Spleen (tissue), 11 donors: ENCODE measurements at regions not wholly inside any gene's neighbourhood (a gene's known extent, or its start where the extent isn't known, plus 50 kb on each side); places are given as distances from the start of the nearest gene placed in this dataset.

Experiments used
- DNase-seq: peaks from one replicate; pipeline ENCODE4 v3.0.0-alpha.2; 2020
- H3K27ac ChIP-seq, 8 donors: fragments of 200-600 bp; sonication (generic) in 7 of 8; 1 replicate in 4 of 8; 2 replicates in 4 of 8; pipeline versions ENCODE4 v1.5.0 to v1.8.0; 2016 to 2021; ENCODE audit warnings: inconsistent platforms in 4 of 8, mild to moderate bottlenecking in 4 of 8, moderate library complexity in 1 of 8
- H3K27me3 ChIP-seq, 7 donors: fragments of 200-600 bp; sonication (generic) in 6 of 7; replicated peaks in 1 of 7; 1 replicate in 4 of 7; 2 replicates in 3 of 7; pipeline versions ENCODE4 v1.5.0 to v1.8.0; 2016 to 2021; ENCODE audit warnings: inconsistent platforms in 3 of 7, mild to moderate bottlenecking in 1 of 7
- H3K36me3 ChIP-seq, 6 donors: fragments of 200-600 bp; sonication (generic) in 5 of 6; 1 replicate in 4 of 6; 2 replicates in 2 of 6; pipeline versions ENCODE4 v1.5.0 to v1.8.0; 2016 to 2021; ENCODE audit warnings: inconsistent platforms in 2 of 6
- H3K4me1 ChIP-seq, 6 donors: fragments of 200-600 bp; sonication (generic) in 5 of 6; 1 replicate in 3 of 6; 2 replicates in 3 of 6; pipeline versions ENCODE4 v1.5.0 to v1.8.0; 2016 to 2021; ENCODE audit warnings: inconsistent platforms in 3 of 6
- H3K4me3 ChIP-seq, 8 donors: fragments of 200-600 bp; sonication (generic) in 7 of 8; 1 replicate in 4 of 8; 2 replicates in 4 of 8; pipeline versions ENCODE4 v1.5.0 to v1.8.0; 2016 to 2021; ENCODE audit warnings: inconsistent platforms in 4 of 8, mild to moderate bottlenecking in 4 of 8, moderate library complexity in 2 of 8
- H3K9me3 ChIP-seq, 8 donors: fragments of 200-600 bp; sonication (generic) in 7 of 8; 1 replicate in 4 of 8; 2 replicates in 4 of 8; pipeline versions ENCODE4 v1.5.0 to v1.8.0; 2016 to 2021; ENCODE audit warnings: inconsistent platforms in 4 of 8
- POLR2A ChIP-seq, 3 donors: fragments of 450-650 bp; IDR thresholded peaks; one replicate each; pipeline ENCODE4 v1.5.1; 2017; ENCODE audit warnings: antibody characterized with exemption in 3 of 3, mild to moderate bottlenecking in 1 of 3
- POLR2AphosphoS5 ChIP-seq, 3 donors: sonication (generic); formaldehyde crosslinking; IDR thresholded peaks; one replicate each; pipeline ENCODE4 v1.5.1; 2017; ENCODE audit warnings: antibody characterized with exemption in 3 of 3
- WGBS, 5 donors: extraction: QIAGEN DNeasy Blood & Tissue Kit in 3 of 5; methylation state at CpG; one replicate each; pipeline versions ENCODE4 v1.1.5 to v1.1.7; 2013 to 2018; 5-methylcytosine and 5-hydroxymethylcytosine counted together
- intact Hi-C: fragments of 100-400 bp; cut with DNase I; formaldehyde crosslinking; loops from one replicate; pipeline ENCODE4 v1.15.0; 2023; ENCODE audit warnings: low total_unique reads
- TF ChIP-seq, protein P1 (sequence below), 11 experiments: fragments of 200-600 bp in 7 of 11; fragments of 450-650 bp in 4 of 11; sonication (generic) in 4 of 11; IDR thresholded peaks in 8 of 11; conservative IDR thresholded peaks in 3 of 11; 1 replicate in 7 of 11; 2 replicates in 4 of 11; pipeline versions ENCODE4 v1.4.0 to v1.8.0; 2016 to 2021; ENCODE audit warnings: antibody characterized with exemption in 11 of 11, inconsistent platforms in 4 of 11, mild to moderate bottlenecking in 1 of 11
- donor health status: healthy with polysubstance abuse.
- donor health status: DM: no; HTN: no; CAD: no; lungs with moderate emphysema.
- donor health status: DM: no; HTN: no; CAD: no.
- donor health status: Bipolar disorder and iron deficiency.
- donor health status: healthy.
- donor health status: DM: no; HTN: no; CAD: no.
- donor health status: DM: yes; HTN: yes; CAD: no.

DNA sequence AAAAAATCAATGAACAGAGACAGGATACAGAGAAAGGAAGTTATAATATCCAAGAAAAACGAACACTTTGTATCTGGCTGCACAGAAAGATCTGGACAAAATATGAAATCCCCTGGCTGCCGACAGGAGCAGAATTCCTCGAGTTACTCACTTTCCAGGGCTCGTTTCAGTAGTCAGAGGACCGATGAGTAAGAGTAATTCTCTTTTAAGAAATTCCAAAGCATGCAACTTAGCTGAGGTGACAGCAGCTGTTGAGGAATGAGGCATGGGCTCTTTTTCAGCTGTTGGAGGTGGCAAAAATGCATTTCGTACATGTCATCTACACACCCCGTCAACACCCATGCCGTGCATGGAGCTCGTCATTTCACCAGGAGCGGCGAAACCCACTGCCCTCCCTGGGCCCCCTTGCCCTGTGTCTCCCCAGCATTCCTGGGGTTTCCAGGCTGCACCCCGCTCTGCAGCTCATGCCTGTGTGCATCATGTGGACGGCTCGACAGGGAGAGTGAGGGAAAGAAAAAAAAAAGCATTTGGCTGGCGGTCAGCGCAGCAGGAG is 210.8 kb upstream of the SMIM21 start:
- Histone ChIP-seq H3K9me3 (peaks cover 0 to under 1% (median 0%) of the 10 kb centered on the region in 8 donors), H3K36me3 (no peaks in the 10 kb centered on the region), H3K27ac (no peak overlapping the region), H3K4me3 (no peak overlapping the region), H3K4me1 (peaks cover 0 to 7% (median 0%) of the 10 kb centered on the region in 6 donors), H3K27me3 (peaks cover 0 to 12% (median 0%) of the 10 kb centered on the region in 7 donors)
- no peak for DNase-seq
- TF ChIP-seq, protein P1, sequence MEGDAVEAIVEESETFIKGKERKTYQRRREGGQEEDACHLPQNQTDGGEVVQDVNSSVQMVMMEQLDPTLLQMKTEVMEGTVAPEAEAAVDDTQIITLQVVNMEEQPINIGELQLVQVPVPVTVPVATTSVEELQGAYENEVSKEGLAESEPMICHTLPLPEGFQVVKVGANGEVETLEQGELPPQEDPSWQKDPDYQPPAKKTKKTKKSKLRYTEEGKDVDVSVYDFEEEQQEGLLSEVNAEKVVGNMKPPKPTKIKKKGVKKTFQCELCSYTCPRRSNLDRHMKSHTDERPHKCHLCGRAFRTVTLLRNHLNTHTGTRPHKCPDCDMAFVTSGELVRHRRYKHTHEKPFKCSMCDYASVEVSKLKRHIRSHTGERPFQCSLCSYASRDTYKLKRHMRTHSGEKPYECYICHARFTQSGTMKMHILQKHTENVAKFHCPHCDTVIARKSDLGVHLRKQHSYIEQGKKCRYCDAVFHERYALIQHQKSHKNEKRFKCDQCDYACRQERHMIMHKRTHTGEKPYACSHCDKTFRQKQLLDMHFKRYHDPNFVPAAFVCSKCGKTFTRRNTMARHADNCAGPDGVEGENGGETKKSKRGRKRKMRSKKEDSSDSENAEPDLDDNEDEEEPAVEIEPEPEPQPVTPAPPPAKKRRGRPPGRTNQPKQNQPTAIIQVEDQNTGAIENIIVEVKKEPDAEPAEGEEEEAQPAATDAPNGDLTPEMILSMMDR (IDR thresholded peaks at IDR 0.05 in 8 of 11, conservative IDR thresholded peaks at IDR 0.05 in 3 of 11): no peak
- no peak for TF ChIP-seq POLR2AphosphoS5 (IDR thresholded peaks at IDR 0.05)
- no peak for TF ChIP-seq POLR2A (IDR thresholded peaks at IDR 0.05)
- 56 to 70% (median 60%) methylated on average over 16 of the region's 16 CpGs for WGBS, 5 donors
- intact Hi-C loops: no loop called here

DNA sequence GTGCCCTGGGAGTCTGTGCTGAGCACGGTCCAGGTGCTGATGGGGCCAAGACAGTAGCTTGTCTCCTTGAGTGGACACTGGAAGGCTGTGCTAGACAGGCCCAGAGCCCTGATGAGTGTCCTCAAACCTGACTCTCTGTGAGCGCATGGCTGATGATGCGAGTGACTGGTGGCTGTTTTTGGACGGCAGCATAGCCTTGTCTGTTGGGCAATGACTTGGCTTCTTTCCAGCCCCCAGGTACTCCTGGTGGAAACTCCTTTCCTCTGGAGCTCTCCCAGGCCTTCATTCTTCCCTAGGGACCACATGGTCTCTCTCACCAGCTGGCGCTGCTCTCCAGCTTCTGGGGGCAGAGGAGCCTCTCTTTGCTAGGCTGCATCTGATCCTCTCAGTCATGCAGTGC is 207.6 kb upstream of the SMIM21 start:
- peaks cover 0 to 12% (median 0%) of the 10 kb centered on the region in 8 donors for H3K9me3 ChIP-seq
- no peak for DNase-seq
- 77 to 93% (median 85%) methylated on average over 5 of the region's 5 CpGs for WGBS, 5 donors
- no peaks in the 10 kb centered on the region for H3K36me3 ChIP-seq
- intact Hi-C loops: no loop called here
- H3K27ac ChIP-seq: no peak overlapping the region
- peaks cover 0 to 8% (median 0%) of the 10 kb centered on the region in 7 donors for H3K27me3 ChIP-seq
- TF ChIP-seq POLR2AphosphoS5 (IDR thresholded peaks at IDR 0.05) (no peak), POLR2A (IDR thresholded peaks at IDR 0.05) (no peak)
- TF ChIP-seq, protein P1 (IDR thresholded peaks at IDR 0.05 in 8 of 11, conservative IDR thresholded peaks at IDR 0.05 in 3 of 11): no peak
- H3K4me3 ChIP-seq: no peak overlapping the region
- peaks cover 0 to 7% (median 0%) of the 10 kb centered on the region in 6 donors for H3K4me1 ChIP-seq

DNA sequence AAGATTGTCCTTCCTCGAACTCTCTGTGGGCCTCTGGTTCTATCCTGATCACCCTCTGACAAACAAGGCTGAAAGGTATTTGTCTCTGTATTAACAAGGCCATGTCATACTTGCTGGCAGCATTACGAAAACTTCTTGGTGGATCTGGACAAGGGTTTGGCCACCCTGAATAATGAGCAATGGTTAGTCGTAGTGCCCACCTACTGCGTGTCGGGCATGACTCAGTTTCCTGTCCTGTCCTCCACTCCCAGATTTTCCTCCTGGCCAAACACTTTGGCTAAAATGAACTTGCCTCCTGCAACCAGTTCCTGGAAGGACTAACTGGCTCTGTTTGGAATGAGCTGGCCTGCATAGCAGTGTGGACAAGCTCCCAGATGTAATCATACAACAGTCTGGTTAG is 198.5 kb upstream of the SMIM21 start:
- Histone ChIP-seq H3K4me3 (no peak overlapping the region), H3K9me3 (no peaks in the 10 kb centered on the region), H3K27ac (no peak overlapping the region), H3K4me1 (no peaks in the 10 kb centered on the region), H3K36me3 (no peaks in the 10 kb centered on the region), H3K27me3 (no peaks in the 10 kb centered on the region)
- intact Hi-C loops: no loop called here
- no peak for DNase-seq
- 85 to 94% (median 87%) methylated on average over 5 of the region's 5 CpGs for WGBS, 5 donors
- TF ChIP-seq, protein P1 (IDR thresholded peaks at IDR 0.05 in 8 of 11, conservative IDR thresholded peaks at IDR 0.05 in 3 of 11): no peak
- TF ChIP-seq POLR2A (IDR thresholded peaks at IDR 0.05): no peak
- no peak for TF ChIP-seq POLR2AphosphoS5 (IDR thresholded peaks at IDR 0.05)

DNA sequence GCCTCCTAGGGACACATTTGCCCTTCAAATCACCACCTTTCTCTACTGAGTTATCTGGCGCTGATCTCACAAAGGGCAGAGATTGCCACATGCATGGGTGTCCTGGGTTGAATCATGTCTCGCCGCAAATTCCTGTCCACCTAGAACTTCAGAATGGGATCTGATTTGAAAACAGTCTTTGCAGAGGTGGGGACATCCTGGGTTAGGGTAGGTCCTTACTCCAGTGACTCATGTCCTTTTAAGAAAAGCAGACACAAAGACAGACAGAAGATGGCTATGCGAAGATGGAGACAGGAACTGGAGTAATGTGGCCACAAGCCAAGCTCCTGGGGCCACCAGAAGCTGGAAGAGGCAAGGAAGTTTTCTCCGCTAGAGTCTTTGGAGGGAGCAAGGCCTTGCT is 197.4 kb upstream of the SMIM21 start:
- WGBS, 5 donors: 89 to 93% (median 91%) methylated on average over 5 of the region's 5 CpGs
- intact Hi-C loops: no loop called here
- DNase-seq: no peak

More for the DNA sequence above, 197.4 kb upstream of the SMIM21 start:
- no peaks in the 10 kb centered on the region for H3K27me3 ChIP-seq
- TF ChIP-seq, protein P1 (IDR thresholded peaks at IDR 0.05 in 8 of 11, conservative IDR thresholded peaks at IDR 0.05 in 3 of 11): no peak
- no peak for TF ChIP-seq POLR2A (IDR thresholded peaks at IDR 0.05)
- no peaks in the 10 kb centered on the region for H3K9me3 ChIP-seq
- H3K4me3 ChIP-seq: no peak overlapping the region
- H3K27ac ChIP-seq: no peak overlapping the region
- H3K36me3 ChIP-seq: no peaks in the 10 kb centered on the region
- H3K4me1 ChIP-seq: no peaks in the 10 kb centered on the region
